Thymus (tissue), 11 donors: ENCODE measurements at regions not wholly inside any gene's neighbourhood (a gene's known extent, or its start where the extent isn't known, plus 50 kb on each side); places are given as distances from the start of the nearest gene placed in this dataset.

Experiments
- DNase-seq, 9 donors: peaks; one replicate each; pipeline ENCODE4 v3.0.0-alpha.2; 2013; ENCODE audit warnings: low spot score in 9 of 9, low read depth in 6 of 9, missing footprints in 1 of 9
- H3K27ac ChIP-seq, 2 donors: one replicate each; pipeline ENCODE4 v1.5.1; 2013; ENCODE audit warnings: control low read depth in 1 of 2, low read depth in 1 of 2, low read length in 1 of 2, mild to moderate bottlenecking in 1 of 2, moderate library complexity in 1 of 2
- H3K27me3 ChIP-seq, 2 donors: one replicate each; pipeline ENCODE4 v1.5.1; 2013; ENCODE audit warnings: low read length in 1 of 2; ENCODE audit not compliant: control insufficient read depth in 2 of 2, insufficient read depth in 1 of 2
- H3K36me3 ChIP-seq, 2 donors: one replicate each; pipeline ENCODE4 v1.5.1; 2013; ENCODE audit warnings: low read length in 1 of 2, mild to moderate bottlenecking in 1 of 2, moderate library complexity in 1 of 2; ENCODE audit not compliant: control insufficient read depth in 2 of 2, insufficient read depth in 2 of 2
- H3K4me1 ChIP-seq, 2 donors: one replicate each; pipeline ENCODE4 v1.5.1; 2013; ENCODE audit warnings: low read length in 2 of 2; ENCODE audit not compliant: control insufficient read depth in 2 of 2, insufficient read depth in 2 of 2
- H3K4me3 ChIP-seq, 2 donors: one replicate each; pipeline ENCODE4 v1.5.1; 2013; ENCODE audit warnings: low read length in 2 of 2, control low read depth in 1 of 2, mild to moderate bottlenecking in 1 of 2
- H3K9me3 ChIP-seq, 2 donors: one replicate each; pipeline ENCODE4 v1.5.1; 2013; ENCODE audit warnings: low read length in 1 of 2, mild to moderate bottlenecking in 1 of 2; ENCODE audit not compliant: control insufficient read depth in 2 of 2, insufficient read depth in 1 of 2
- WGBS: extraction: QIAGEN DNeasy Blood & Tissue Kit; methylation state at CpG from one replicate; pipeline ENCODE4 v1.1.7; 2013; 5-methylcytosine and 5-hydroxymethylcytosine counted together
- donor health status: healthy.

- Histone ChIP-seq H3K4me1 (no peaks in the 10 kb centered on the region), H3K9me3 (no peaks in the 10 kb centered on the region), H3K36me3 (no peaks in the 10 kb centered on the region), H3K27me3 (no peaks in the 10 kb centered on the region), H3K4me3 (no peak overlapping the region), H3K27ac (no peak overlapping the region)
- DNase-seq, result no peak
- 87% methylated on average over 3 of the region's 3 CpGs for WGBS
These were observed 339.0 kb downstream of the RWDD3 start for GRCh38 chr1:95572962-95573361.

GRCh38 chr1:95575291-95575690 lies 341.3 kb downstream of the RWDD3 start:
- Histone ChIP-seq H3K9me3 (no peaks in the 10 kb centered on the region), H3K27me3 (no peaks in the 10 kb centered on the region), H3K4me3 (no peak overlapping the region), H3K4me1 (no peaks in the 10 kb centered on the region), H3K36me3 (no peaks in the 10 kb centered on the region), H3K27ac (no peak overlapping the region)
- WGBS, result 95% methylated on average over 3 of the region's 3 CpGs
- no peak for DNase-seq

- no peaks in the 10 kb centered on the region for H3K9me3 ChIP-seq
- no peaks in the 10 kb centered on the region for H3K4me1 ChIP-seq
- 77% methylated on average over 3 of the region's 3 CpGs for WGBS
- H3K4me3 ChIP-seq, result no peak overlapping the region
- H3K36me3 ChIP-seq, result no peaks in the 10 kb centered on the region
- H3K27me3 ChIP-seq, result no peaks in the 10 kb centered on the region
- no peak for DNase-seq
- H3K27ac ChIP-seq, result no peak overlapping the region
These were observed 344.5 kb downstream of the RWDD3 start for GRCh38 chr1:95578462-95578861.

- Histone ChIP-seq H3K27ac (no peak overlapping the region), H3K4me3 (no peak overlapping the region), H3K4me1 (no peaks in the 10 kb centered on the region), H3K36me3 (no peaks in the 10 kb centered on the region), H3K9me3 (no peaks in the 10 kb centered on the region), H3K27me3 (no peaks in the 10 kb centered on the region)
- 94% methylated on average over 1 of the region's 1 CpG for WGBS
- DNase-seq, result no peak
These were observed 348.2 kb downstream of the RWDD3 start for GRCh38 chr1:95582191-95582590.

GRCh38 chr1:95582746-95583145 lies 348.7 kb downstream of the RWDD3 start:
- WGBS, result 83% methylated on average over 4 of the region's 4 CpGs

GRCh38 chr1:95583661-95584210 lies 349.7 kb downstream of the RWDD3 start:
- DNase-seq, result no peak
- Histone ChIP-seq H3K9me3 (no peaks in the 10 kb centered on the region), H3K27me3 (no peaks in the 10 kb centered on the region), H3K4me3 (no peak overlapping the region), H3K27ac (no peak overlapping the region), H3K36me3 (no peaks in the 10 kb centered on the region), H3K4me1 (no peaks in the 10 kb centered on the region)
- WGBS, result 78% methylated on average over 4 of the region's 4 CpGs

More at GRCh38 chr1:95582746-95583145, 348.7 kb downstream of the RWDD3 start:
- Histone ChIP-seq H3K4me1 (no peaks in the 10 kb centered on the region), H3K36me3 (no peaks in the 10 kb centered on the region), H3K27me3 (no peaks in the 10 kb centered on the region), H3K9me3 (no peaks in the 10 kb centered on the region), H3K27ac (no peak overlapping the region), H3K4me3 (no peak overlapping the region)
- DNase-seq, result no peak

GRCh38 chr1:95584315-95584714 lies 350.3 kb downstream of the RWDD3 start:
- H3K27ac ChIP-seq, result no peak overlapping the region
- WGBS, result 94% methylated on average over 4 of the region's 4 CpGs
- no peaks in the 10 kb centered on the region for H3K27me3 ChIP-seq
- H3K36me3 ChIP-seq, result no peaks in the 10 kb centered on the region
- H3K4me3 ChIP-seq, result no peak overlapping the region
- no peaks in the 10 kb centered on the region for H3K9me3 ChIP-seq
- no peak for DNase-seq
- no peaks in the 10 kb centered on the region for H3K4me1 ChIP-seq

GRCh38 chr1:95604771-95605170 lies 370.8 kb downstream of the RWDD3 start:
- no peak for DNase-seq
- H3K4me1 ChIP-seq, result no peaks in the 10 kb centered on the region
- no peak overlapping the region for H3K4me3 ChIP-seq
- no peaks in the 10 kb centered on the region for H3K27me3 ChIP-seq
- no peak overlapping the region for H3K27ac ChIP-seq
- no peaks in the 10 kb centered on the region for H3K9me3 ChIP-seq
- no peaks in the 10 kb centered on the region for H3K36me3 ChIP-seq
- WGBS, result 35% methylated on average over 3 of the region's 3 CpGs

- no peaks in the 10 kb centered on the region for H3K4me1 ChIP-seq
- no peak overlapping the region for H3K4me3 ChIP-seq
- H3K9me3 ChIP-seq, result no peaks in the 10 kb centered on the region
- DNase-seq, result no peak
- H3K27ac ChIP-seq, result no peak overlapping the region
- 92% methylated on average over 5 of the region's 5 CpGs for WGBS
- no peaks in the 10 kb centered on the region for H3K36me3 ChIP-seq
- H3K27me3 ChIP-seq, result no peaks in the 10 kb centered on the region
These were observed 380.2 kb downstream of the RWDD3 start for GRCh38 chr1:95614197-95614596.

- H3K4me1 ChIP-seq, result no peaks in the 10 kb centered on the region
- 92% methylated on average over 3 of the region's 3 CpGs for WGBS
These were observed 381.4 kb downstream of the RWDD3 start for GRCh38 chr1:95615421-95615820.

More at GRCh38 chr1:95615421-95615820, 381.4 kb downstream of the RWDD3 start:
- Histone ChIP-seq H3K4me3 (no peak overlapping the region), H3K27me3 (no peaks in the 10 kb centered on the region), H3K9me3 (no peaks in the 10 kb centered on the region), H3K36me3 (no peaks in the 10 kb centered on the region), H3K27ac (no peak overlapping the region)
- no peak for DNase-seq
